ENCODE measurements at regions not wholly inside any gene's neighbourhood (a gene's known extent, or its start where the extent isn't known, plus 50 kb on each side); places are given as distances from the start of the nearest gene placed in this dataset.
"Not testable (repeated sequence)": the region's sequence is repeated elsewhere in the genome, so short reads cannot be mapped to it uniquely, and the experiment has no call there.

DNA sequence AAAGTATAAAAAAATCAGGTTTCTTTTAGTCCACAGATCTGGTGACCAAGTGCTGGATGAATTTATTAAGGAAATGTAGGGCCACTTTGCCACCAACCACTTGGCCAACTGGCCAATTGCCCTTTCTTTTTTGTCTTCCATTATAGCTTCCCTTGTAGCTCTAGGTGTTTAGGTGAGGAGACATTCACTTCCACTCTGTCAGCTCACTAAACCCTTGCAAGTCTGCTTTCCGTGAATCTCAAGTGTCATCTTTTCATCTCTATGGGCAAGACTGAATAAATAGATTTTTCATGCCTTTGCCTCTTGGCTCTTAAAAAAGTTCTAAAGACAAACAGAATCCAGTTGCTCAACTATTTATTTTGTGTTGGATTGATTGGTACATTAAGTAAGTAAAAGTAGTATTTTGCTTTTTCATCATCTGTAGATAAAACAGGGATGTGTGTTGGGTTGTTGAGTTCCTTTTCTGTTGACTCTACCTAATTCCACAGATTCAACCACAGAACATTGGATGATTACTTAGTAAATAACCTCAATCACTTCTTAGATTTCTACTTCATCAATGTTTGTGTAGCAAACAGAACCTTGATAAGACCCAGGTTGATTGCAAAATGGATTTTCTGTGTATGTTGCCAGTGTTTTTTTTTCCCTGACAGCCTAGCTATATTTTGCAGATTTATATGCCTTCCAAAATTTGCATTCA, 68.1 kb upstream of the GRXCR1 start:
- no peak for DNase-seq
- ATAC-seq: no peak

DNA sequence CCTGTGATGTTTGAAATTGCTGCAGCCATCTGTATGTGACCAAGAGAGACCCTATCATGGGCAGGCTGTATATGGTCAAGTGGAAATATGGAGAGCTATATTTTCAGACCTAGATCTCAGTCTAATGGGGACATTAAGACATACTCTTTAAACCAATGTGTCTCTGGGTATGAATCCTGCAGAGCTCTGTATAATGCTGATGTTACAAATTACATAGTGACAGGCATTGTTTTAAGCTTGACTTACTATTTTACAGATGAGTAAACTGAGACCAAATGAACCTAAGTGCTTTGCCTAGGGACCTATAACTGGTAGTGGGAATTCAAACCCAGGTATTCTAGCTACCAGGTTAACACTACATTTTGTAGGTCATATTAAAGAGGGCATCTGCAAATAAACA, 71.3 kb upstream of the GRXCR1 start:
- DNase-seq (no peak), ATAC-seq (no peak)

DNA sequence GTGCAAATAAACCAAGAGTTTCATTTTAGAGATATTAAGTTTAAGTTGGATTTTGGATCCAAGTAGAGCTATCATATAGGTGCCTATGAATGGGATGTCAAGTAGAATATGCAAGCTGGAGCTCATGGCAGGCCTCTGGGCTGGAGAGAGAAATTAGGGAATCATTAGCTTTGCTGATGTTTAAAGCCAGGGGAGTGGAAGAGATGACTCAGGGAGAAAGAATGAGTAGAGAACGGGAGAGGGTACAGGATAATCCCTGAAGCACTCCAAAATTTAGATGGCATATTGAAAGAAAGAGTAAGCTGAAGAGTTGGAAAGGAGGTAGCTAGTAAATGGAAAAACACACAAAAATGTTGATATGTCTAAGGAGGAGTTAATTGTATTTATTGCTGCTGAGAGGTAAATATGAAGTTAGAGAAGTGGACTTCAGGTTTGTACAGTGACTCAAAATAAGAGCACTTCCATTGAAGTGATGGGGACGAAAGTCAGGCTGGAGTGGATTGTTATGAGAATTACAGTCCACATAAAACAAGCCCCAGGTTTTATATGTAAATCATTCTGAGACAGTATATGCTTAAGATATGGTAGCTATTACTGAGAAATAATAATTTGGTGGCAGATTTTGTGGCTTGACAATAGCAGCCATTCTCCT, 72.5 kb upstream of the GRXCR1 start:
- DNase-seq: no peak
- no peak for ATAC-seq

DNA sequence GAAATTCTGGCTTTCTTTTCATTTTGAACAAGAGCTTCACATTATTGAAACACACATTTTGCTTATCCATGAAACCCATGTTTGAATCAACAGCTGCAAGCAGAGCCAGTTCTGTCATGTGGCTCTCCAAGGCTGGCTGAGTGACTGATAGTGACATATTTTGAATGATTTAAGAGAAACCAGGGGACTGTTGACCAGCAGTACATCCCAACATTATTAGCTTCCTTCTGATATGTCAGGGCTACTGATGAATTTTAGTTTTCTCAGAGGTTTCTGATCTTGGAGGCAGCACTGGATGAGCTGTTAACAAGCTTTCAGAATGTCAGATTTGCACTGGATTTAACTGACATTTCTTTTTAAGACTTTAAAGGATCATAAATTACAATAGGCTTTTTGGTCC, 74.6 kb upstream of the GRXCR1 start:
- ATAC-seq (no peak), DNase-seq (no peak)

DNA sequence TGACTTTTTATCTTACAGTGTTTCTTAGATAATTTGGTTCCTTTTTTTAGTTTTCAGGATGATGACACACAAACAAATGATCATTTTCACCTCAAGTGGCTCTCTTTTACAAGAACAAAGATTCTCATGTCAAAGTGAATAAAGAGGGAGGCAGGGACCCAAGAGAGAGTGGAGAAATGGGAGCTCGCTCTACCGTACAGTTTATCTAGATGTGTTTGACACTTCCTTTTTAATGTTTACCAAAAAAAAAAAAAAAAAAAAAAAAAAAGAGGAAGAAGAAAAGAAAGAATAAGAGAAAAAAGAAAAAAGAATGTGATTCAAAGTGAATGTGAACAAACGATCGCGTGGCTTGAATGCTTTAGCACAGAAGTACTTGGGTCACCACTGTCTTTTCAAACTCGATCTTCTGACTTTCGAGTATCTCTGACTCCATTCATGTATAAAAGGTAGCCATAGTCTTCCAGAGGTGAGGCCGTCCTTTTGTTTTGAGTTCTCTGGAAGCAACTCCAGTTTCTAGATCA, 75.6 kb upstream of the GRXCR1 start:
- no peak for DNase-seq
- ATAC-seq: no peak

DNA sequence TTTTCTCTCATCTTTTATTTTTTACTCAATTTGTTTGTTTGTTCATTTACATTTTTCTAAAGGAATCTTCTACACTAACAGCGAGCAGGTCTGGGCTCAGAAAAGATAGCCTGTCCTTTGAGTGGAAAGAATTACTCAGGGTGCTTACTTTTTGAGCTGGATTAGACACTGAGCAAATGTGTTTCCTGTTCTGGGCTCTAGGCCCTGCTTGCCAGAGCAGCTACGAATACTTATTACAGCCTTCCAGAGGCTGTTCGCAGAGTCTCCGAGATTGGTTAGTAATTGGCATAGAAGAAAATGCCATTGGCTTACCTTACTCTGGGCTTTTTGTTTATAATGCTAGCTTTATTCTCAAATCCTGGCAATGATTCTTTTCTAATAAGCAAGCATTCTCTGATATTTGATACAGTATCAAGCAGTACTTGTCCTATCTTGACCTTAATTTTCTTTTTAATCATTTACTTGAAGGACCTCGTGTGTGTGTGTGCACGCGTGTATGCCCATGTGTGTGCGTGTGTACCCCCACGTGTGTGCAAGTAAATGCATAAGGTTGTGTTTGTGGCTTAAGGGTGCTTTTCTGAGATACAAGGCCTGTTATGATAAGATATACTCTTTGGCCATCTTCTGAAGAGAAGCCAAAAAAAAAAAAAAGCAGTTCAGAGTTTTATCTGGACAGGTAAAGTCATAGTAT, 76.2 kb upstream of the GRXCR1 start:
- no peak for DNase-seq
- peak; percentile 32 for ATAC-seq

DNA sequence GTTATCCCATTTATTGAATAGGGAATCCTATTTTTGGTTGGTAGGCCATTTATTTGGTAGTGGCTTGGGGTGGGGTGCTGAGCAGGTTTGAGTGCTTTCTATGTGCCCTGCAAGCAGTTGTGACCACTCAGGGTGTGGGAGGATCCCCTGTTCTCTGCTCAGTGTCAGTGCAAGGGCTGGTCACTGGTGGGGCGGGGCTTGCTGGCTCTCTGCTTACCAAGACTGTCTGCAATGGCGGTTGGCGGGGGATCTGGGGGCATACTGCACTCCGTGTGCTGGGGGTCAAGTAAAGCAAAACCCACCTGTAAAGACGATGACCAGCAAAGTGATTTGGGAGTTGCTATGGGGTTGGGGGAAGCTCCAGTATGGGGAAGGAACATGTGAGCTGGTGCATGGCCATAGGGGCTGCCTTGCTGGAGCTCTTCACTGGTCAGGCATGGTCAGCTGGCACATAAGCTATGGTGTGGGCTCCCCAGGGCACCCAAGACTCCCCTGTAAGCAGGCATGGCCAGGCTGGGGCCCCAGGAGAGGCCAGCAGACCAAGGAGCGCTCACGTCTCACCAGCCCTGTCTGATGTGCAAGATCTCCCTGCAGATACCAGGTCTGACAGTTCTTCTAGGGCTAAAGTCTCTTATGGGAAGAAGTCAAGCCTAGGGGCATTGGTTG, 83.0 kb upstream of the GRXCR1 start:
- ATAC-seq (no peak), DNase-seq (no peak)

DNA sequence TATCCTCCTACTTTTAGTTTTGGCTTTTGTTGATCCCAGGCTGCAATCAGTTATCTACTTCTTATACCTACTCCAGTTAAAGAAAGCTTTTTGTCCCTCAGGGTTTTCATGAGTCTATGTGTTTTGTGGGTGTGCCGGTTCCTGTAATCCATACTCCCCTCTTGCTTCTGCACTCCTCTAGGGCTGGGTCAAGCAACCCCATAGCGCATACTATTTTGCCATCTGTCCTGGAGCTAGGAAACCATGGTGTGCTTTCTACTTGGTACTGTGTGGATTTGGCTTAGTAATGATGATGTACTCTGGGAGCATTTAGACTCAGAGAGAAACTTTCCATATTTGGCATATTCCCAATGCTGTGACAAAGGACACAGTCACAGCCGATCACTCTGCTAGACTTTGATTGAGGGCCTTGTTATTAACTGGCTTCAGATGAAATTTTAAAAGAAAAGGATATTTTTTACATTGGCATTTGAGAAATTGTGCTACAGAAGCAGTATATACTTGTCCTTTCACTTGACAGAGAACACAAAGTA, 86.1 kb upstream of the GRXCR1 start:
- ATAC-seq: no peak
- DNase-seq: no peak

DNA sequence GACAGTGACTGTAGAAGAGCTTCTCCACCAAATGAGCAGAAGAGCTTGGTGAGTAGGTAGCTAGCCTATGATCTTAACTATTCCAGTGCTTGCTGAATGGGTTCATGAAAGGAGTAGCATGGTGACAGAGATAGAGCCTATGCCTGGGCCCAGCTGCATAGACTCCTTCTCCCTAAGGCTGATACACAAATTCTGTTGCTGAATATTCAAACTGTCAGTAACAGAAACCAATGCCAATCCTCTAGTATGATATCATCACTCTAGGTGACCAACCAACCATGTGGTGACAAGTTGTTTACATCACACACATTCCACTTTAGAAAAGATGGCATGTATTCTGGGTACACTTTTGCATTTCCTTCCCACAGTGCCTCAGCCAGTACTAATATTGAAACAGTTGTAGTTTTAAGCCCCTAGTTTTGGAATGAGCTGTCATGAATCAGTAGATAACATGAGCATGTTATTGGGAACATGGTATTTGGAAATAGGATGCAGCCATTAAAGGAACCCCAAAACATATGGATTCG, 103.4 kb upstream of the GRXCR1 start:
- peak; percentile 46 for ATAC-seq
- DNase-seq: no peak

DNA sequence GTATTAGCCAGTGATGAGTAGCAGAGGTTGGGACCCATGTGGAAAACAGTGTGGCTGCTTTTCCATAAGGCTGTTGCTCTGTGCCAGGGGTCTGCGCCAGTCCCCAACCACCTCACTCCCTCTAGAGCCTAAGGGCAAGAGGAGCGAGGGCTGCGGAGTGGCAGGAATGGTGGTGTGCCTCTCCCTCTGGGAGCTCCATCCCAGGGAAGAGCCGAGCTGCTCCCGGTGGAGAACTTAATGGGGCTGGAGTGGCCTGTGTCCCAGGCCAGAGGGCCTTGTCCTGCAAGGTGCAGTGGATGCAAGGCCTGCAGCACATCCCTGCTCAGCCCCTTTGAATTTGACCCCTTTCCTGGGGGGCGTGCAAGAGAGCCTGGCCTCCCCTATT, 105.4 kb upstream of the GRXCR1 start:
- DNase-seq (no peak), ATAC-seq (no peak)

DNA sequence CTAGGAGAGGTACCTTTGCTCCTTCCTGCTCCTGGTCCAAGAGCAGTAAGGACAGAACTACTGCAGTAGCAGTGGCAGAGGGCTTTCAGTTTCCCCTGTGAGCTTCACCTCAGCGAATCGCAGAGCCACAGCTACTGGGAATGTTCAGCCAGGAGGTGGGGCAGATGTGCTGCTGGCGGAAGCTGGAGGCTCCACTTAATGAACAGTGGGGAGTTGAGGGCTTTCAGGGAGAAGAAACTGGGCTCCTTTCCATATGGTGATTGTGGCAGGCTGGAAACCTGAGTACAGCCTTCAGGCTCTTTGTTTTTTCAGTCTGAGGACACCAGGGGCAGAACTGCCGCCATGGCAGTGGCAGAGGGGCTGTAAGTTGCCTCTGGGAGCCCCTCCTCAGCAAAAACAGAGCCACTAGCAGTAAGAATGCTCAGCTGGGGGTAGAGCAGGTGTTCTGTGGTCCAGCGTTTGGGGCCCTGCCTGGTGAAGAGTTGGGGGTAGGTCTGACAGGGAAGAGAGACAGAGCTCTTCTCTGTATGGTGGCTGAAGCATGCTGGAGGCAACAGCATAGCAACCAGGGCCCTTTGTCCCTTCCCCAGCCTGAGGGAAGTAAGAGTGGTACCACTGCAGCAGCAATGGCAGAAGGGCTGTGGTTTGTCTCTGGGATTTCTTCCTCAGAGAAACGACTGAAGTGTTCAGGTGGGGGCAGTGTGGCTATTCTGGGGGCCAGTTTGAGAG, 106.0 kb upstream of the GRXCR1 start:
- no peak for ATAC-seq
- DNase-seq: no peak

DNA sequence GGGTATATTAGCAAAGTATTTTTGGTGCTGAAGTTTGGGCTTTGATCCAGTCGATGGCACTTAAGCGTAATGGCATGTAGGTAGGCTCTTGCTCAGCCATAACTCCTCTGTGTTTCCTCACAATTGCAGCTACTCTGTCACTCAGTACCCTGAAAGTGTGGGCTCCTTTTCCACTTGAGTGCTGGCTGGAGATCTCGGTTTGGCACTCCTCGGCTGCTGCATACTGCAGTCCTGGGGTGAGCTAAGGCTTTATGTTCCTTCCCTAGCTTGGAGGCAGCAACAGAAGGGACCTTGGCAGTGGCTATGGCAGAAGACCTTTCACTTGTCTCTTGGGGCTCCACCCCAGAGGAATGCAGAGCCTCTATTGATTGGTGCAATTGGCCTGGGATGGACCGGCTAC, 106.7 kb upstream of the GRXCR1 start:
- no peak for DNase-seq
- no peak for ATAC-seq

DNA sequence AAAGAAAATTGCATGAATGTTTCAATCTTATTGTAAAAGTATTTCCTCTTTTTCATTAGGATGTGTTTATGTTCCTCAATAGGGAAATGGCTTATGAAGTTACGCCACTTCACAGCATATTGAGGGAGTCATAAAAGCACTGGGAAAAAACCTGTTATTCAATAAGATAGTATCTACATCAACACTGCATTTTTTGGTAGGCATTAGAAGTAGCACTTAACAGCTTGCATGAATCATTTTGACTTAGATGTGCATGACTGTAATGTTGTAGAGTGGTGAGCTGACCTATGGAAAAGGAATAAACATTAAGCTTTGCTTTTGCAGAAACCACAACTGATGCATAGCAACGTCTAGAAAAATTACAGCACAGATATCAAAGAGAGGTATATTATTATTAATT, 111.2 kb upstream of the GRXCR1 start:
- peak; percentile 43 for ATAC-seq
- no peak for DNase-seq

DNA sequence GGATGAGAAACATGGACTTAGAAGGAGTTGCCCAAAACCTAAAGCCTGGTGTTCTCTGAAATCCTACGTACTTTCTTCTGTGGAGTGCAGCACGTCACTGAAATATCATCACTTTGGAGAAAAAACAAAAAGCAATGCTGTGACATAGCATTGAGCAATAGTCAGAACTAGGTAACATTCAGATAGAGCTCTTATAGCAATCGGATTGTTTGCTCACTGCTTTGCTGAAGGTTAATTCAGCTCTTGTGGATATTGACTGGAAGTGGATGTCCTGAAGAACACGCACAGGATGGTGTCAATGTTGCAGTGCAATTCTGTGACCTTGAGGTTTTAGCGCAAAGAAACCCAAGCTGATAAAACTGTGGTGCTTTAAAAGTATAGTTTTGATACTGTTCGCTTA, 114.2 kb upstream of the GRXCR1 start:
- DNase-seq: no peak

DNA sequence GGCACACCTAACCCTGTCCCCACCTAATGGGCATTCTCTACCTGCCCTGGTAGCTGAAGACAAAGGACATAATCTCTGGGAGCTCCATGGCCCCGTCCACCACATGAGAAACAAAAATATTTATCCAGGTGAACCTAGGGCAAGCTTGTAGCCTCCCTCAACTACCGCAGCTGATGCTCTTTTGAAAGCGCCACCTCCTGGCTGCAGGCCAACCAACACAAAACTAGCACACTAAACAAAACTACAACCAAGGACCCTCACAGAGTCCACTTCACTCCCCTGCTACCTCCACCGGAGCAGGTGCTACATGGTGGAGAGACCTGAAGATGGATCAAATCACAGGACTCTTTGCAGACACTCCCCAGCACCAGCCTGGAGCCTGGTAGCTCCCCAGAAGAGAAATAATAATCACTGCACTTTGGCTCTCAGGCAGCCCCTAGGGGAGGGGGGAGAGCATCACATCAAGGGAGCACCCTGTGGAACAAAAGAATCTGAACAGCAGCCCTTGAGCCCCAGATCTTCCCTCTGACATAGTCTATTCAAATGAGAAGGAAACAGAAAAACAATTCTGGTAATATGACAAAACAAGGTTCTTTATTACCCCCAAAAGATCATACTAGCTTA, 111.3 kb upstream of the ATP8A1 start:
- peak; percentile 11 for DNase-seq
- no peak for ATAC-seq

More for the DNA sequence above, 114.2 kb upstream of the GRXCR1 start:
- no peak for ATAC-seq

DNA sequence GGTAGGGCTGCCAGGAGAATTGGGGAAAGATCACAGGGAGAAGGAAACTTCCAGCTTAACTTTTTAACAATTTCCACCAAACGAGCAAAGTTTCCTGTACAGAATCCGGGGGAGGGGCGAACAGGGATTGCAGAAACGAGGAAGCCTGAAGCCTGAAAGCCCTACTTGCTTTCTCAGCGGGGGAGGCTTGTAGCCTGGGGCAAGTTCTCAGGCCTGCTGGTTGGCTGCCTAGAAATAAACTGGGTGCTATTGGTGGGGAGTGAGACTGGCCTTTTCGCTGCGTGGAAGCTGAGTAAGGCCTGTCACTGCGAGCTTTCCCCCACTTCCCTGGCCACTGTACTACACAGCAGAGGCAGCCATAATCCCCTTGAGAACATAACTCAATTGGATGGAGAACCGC, 110.8 kb upstream of the ATP8A1 start:
- DNase-seq: no peak
- no peak for ATAC-seq

DNA sequence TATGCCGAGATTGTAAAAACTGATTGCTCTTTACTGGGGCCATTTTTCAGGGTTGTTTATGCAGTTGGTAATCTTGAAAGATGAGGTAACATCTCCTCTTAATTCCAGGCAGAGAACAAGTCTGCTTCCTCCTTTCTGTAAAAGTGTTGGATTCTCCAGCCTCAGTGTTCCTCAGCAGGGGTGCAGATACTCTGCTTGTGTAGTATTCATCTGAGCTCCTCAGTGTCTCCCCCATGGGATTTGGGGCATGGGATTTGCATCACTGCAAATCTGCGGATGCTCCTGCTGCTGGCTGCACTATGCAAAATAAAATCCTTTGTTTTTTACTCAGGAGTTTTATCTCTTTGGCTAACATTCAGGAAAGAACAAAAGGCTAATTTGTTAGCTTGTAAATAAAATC, 104.9 kb upstream of the ATP8A1 start:
- ATAC-seq (no peak), DNase-seq (no peak)

DNA sequence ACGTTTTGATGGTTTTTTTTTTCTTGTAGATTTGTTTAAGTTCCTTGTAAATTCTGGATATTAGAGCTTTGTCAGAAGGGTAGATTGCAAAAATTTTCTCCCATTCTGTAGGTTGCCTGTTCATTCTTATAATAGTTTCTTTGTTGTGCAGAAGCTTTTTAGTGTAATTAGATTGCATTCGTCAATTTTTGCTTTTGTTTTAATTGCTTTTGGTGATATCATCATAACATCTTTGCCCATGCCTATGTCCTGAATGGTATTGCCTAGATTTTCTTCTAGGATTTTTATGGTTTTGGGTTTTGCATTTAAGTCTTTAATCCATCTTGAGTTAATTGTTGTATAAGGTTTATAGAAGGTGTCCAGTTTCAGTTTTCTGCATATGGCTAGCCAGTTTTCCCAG, 98.1 kb upstream of the ATP8A1 start:
- not testable (repeated sequence) for DNase-seq, ATAC-seq

DNA sequence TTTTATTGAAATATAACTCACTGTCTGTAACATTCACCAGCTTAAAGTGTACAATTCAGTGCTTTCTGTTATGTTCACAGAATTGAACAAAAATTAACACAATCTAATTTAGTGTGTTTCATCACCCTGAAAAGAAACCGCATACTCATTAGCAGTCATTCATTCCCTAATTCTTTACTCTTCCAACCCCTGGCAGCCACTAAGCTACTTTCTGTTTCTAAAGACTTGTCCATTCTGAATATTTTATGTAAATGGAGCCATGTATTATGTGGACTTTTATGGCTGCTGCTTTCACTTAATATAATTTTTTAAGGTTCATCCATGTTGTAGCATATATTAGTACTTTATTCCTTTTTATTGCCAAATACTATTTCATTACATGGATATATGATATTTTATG, 94.7 kb upstream of the ATP8A1 start:
- DNase-seq: no peak
- no peak for ATAC-seq

DNA sequence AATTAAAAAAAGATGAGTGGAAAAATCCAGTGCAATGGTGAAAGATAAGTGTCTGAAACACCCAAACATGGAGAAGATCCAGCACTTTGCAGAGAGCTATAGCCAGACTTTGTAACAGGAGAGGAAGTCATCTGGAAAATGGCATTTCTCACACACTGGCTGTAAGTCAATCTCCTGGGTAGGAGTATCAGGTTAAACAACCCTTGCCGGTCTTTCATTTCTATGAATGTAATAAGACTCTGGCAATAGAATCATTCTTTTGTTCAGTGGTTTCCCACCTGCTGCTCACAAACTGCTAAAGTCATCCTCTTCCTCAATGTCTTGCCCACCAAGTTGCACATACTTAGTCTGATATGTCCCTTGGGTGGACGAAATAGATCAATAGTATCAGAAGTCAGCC, 94.0 kb upstream of the ATP8A1 start:
- ATAC-seq: no peak
- no peak for DNase-seq

DNA sequence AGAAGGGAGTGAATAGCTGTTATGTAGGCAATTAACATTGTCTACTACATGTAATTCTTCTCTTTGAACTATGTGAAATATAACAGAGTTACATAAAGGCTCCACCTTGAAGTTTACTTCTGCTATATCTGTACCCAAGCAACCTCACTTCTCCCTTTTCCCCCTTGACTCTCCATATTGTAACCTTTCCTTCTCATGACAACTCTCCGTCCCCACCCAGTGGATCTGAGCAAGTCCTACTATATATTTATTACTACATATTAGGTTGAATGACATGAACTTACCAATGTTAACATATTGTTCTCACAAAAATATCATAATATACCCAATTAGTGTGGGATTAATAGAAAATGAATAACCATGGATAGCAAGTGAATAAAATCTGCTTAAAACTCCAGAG, 93.2 kb upstream of the ATP8A1 start:
- peak; percentile 7 for DNase-seq
- peak; percentile 49 for ATAC-seq

Measured in stimulated activated naive CD8-positive, alpha-beta T cell treated with anti-CD3 and anti-CD28 coated beads, Interleukin-15, Interleukin-2, amounts not matched to agents 100 U/mL and 50 U/mL, for 24 hours (primary cell).